PC-9 (cell line): ENCODE measurements at regions not wholly inside any gene's neighbourhood (a gene's known extent, or its start where the extent isn't known, plus 50 kb on each side); places are given as distances from the start of the nearest gene placed in this dataset.

Experiments used
- EZH2 ChIP-seq: fragments of 200-600 bp; sonication (generic); IDR thresholded peaks from 2 replicates; pipeline ENCODE4 v1.8.0; 2017; ENCODE audit warnings: antibody characterized with exemption, low read depth
- TF ChIP-seq, protein P1 (sequence below): fragments of 200-600 bp; sonication (generic); conservative IDR thresholded peaks from 2 replicates; pipeline ENCODE4 v1.6.1; 2017; ENCODE audit warnings: mixed run types, antibody characterized with exemption, mild to moderate bottlenecking, moderate library complexity

DNA sequence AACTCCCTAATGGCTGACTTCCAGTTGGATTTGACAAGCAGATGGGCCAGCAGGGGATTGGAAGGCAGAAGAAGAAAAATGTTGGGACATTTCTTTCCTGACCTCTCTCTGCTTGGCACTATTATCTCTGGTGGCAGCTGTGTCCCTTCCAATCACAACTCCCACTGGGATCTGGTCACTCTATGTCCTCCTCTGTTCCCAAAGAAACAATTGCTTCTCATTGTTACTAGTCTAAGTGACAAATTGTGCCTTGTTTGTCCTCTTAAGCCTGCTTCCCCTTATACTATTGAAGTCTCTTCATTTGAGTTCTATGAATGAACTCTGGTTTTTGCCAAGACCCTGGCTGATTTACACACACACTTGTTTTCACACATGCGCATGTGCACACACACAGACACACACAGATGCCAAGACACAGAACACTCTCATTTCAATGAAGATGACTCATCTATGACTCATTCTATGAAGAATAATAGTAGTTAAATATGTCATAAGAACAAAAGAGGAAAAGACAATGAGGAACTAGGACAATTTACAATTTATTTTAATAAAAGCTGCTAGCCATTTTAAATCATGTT, 83.0 kb upstream of the FAR2 start:
- TF ChIP-seq, protein P1, sequence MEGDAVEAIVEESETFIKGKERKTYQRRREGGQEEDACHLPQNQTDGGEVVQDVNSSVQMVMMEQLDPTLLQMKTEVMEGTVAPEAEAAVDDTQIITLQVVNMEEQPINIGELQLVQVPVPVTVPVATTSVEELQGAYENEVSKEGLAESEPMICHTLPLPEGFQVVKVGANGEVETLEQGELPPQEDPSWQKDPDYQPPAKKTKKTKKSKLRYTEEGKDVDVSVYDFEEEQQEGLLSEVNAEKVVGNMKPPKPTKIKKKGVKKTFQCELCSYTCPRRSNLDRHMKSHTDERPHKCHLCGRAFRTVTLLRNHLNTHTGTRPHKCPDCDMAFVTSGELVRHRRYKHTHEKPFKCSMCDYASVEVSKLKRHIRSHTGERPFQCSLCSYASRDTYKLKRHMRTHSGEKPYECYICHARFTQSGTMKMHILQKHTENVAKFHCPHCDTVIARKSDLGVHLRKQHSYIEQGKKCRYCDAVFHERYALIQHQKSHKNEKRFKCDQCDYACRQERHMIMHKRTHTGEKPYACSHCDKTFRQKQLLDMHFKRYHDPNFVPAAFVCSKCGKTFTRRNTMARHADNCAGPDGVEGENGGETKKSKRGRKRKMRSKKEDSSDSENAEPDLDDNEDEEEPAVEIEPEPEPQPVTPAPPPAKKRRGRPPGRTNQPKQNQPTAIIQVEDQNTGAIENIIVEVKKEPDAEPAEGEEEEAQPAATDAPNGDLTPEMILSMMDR, result no peak
- TF ChIP-seq EZH2, result no peak
